Ureter (tissue), 1 donor: ENCODE measurements at regions not wholly inside any gene's neighbourhood (a gene's known extent, or its start where the extent isn't known, plus 50 kb on each side); places are given as distances from the start of the nearest gene placed in this dataset.
"Not testable (repeated sequence)": the region's sequence is repeated elsewhere in the genome, so short reads cannot be mapped to it uniquely, and the experiment has no call there.

Source experiments
- DNase-seq: peaks from one replicate; pipeline ENCODE4 v3.0.0-alpha.2; 2020; ENCODE audit warnings: low spot score
- donor health status: DM: yes; HTN: yes; CAD: no.

DNA sequence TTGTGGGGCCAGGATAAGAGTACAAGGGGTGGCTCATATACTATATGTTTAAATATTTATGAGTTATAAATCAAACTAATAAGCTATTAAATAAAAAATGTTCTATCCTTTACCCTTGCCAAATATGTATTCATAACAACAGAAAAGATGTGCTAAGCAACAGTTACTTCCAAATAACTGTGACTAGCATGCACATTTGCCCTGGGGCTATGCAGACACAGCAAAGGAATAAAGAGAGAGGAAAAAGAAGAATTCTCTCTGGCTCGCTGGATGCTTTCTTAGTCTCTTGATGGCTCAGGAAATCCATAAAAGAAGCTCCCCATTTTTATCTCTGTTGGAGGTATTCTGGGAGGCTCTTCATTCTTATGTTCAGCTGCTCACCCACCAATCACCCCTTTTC lies 182.4 kb upstream of the ATP10B start:
- no peak for DNase-seq

GRCh38 chr5:161030229-161030628 lies 178.2 kb upstream of the ATP10B start:
- DNase-seq, result no peak

DNA sequence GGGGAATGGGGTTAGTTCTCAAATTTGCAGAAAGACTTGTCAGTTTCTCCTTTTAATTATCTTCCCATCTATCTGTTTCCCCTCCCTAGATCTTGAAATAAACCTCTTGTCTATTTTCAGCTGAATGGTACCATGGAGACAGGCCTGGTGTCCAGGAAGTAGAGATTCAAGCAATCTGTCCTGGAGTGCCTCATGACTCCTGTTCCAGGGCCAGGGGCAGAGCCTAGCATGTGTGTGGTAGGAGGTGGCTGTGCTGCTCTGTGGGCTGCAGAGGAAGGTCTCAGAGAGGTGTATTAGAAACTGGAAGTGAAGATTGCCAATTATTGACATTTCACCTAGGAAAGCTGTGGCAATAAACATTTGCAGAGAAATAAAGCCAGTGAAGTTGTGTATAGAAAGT lies 175.8 kb upstream of the ATP10B start:
- no peak for DNase-seq

GRCh38 chr5:161023551-161023950 lies 171.5 kb upstream of the ATP10B start:
- no peak for DNase-seq

DNA sequence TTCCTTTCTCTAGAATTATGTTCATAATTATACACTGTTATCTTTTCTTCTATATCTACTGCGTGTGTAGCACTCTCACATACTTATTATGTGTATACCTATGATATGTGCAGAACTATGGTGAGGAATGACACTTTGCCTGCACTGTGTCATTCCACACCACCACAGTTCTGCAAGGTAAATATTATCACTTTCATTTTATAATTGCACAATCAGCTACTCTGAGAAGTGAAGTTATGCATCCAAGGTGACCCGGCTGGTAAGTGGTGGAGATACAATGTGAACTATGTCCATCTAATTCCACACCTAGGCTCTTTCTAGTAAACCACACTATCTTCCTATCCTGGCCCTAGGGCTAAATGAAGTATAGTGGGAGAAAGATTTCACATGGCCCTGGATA lies 170.1 kb upstream of the ATP10B start:
- no peak for DNase-seq

- DNase-seq, result no peak
Observed at GRCh38 chr5:161009817-161010216, 157.8 kb upstream of the ATP10B start.

DNA sequence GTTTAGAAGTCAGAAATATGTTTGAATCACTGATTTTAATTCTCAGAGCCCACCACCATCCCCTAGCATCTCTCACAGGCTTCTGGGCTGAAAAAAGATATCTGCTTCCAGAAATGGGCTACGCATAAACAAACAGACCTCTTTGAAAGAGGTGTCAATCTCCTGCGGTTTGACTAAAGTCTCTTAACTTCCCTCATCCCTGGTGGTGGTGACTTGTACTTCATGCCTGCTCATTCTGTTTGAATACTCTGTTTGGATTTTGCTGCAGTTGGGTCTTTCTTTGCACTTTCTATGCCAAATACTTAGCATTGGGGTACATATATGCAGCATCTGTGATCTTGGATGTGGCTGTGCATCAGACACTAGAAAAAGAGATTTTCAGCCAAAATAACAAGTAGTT lies 157.2 kb upstream of the ATP10B start:
- DNase-seq, result no peak

GRCh38 chr5:161007879-161008278 lies 155.9 kb upstream of the ATP10B start:
- DNase-seq, result no peak

DNA sequence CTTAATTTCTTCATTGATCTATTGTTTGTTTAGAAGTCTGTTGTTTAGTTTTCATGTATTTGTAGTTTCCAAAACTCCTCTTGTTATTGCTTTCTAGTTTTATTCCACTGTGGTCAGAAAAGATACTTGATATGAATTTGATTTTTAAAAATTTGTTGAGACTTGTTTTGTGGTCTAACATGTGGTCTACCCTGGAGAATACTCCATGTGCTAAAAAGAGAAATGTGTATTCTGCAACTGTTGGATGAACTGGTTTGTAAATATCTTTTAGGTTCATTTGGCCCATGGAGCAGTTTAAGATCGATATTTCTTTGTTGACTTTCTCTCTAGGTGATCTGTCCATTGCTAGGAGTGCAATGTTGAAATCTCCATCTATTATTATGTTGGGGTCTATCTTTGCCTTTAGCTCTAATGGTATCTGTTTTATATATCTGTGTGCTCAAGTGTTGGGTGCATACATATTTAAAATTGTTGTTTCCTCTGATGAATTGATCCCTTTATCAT lies 150.6 kb upstream of the ATP10B start:
- DNase-seq, result no peak

DNA sequence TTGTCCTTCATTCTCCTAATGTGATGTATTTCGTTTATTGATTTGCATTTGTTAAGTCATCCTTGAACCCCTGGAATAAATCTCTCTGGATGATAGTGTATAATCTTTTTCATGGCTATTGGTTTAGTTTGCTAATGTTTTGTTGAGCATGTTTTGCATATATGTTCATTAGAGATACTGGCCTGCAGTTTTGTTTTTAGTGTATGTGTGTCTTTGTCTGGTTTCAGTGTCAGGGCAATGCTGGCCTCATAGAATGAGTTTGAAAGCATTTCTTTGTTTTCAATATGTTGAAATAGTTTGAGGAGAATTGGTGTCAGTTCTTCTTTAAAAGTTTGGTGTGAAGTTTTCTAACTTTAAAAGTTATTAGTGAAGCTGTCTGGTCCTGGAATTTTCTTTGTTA lies 149.6 kb upstream of the ATP10B start:
- DNase-seq, result no peak

GRCh38 chr5:161001142-161001541 lies 149.1 kb upstream of the ATP10B start:
- DNase-seq, result not testable (repeated sequence)

DNA sequence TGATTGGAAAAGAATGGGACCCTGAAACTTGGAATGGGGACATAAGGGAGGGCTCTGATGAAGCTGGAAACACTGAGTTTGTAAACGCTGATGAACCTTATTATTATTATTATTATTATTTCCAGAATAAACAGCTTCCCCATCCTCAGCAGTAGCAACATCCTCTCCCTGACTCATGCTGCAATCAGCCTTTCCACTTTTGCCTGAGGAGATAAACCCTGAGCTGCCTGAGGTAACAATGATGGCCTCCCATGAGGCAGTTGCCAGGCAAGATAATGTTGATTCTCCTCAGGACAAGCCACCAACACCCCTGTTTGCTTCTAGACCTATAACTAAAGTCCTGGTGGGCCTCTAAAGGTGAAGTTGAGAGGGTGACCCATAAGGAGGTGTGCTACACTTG lies 139.2 kb upstream of the ATP10B start:
- no peak for DNase-seq

DNA sequence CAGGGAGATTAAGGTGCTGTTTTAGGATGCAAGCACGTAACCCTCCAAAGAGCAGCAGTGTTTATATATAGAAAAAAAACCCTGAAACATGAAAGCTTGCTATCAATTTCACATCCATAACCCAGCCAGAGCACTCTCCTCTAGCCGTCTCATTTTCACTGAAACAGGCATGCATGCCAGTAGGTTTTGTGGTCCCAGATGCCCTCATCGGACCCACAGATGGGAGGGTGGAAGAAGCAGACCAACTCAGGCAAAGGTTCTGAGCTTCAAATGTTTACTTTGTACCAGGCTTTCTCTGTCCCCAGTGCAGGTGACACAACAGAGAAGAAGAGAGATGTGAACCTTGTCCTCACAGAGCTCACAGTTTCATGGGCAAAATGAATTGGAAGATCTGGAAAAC lies 127.4 kb upstream of the ATP10B start:
- no peak for DNase-seq

- DNase-seq, result no peak
Observed at GRCh38 chr5:160978944-160979343, 126.9 kb upstream of the ATP10B start.

GRCh38 chr5:160976181-160976580 lies 124.2 kb upstream of the ATP10B start:
- DNase-seq, result no peak

- no peak for DNase-seq
Observed at GRCh38 chr5:160970605-160971191, 118.7 kb upstream of the ATP10B start.

GRCh38 chr5:160969645-160970044 lies 117.6 kb upstream of the ATP10B start:
- no peak for DNase-seq

DNA sequence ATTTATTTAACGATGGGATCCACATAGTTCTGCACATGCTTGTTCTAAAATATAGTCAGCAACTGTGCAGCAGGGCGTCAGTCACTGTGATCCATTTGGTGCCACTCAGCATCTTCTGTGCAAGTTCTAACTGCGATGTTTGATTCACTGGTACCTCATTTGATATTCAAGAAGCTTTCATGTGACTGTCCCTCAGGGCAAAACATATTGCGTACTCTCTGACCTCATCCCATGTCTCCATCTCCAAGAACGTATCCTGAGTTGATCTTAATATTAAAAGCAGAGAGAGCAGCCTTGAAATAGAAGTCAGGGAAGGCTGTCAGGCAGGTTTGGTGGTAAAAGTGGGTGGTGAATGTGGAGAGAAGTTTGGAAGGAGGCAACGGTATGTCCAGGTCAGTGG lies 116.5 kb upstream of the ATP10B start:
- no peak for DNase-seq

GRCh38 chr5:160966921-160967320 lies 114.9 kb upstream of the ATP10B start:
- no peak for DNase-seq

- no peak for DNase-seq
Observed at GRCh38 chr5:160961761-160962160, 109.8 kb upstream of the ATP10B start.

GRCh38 chr5:160961038-160961437 lies 109.0 kb upstream of the ATP10B start:
- DNase-seq, result no peak

DNA sequence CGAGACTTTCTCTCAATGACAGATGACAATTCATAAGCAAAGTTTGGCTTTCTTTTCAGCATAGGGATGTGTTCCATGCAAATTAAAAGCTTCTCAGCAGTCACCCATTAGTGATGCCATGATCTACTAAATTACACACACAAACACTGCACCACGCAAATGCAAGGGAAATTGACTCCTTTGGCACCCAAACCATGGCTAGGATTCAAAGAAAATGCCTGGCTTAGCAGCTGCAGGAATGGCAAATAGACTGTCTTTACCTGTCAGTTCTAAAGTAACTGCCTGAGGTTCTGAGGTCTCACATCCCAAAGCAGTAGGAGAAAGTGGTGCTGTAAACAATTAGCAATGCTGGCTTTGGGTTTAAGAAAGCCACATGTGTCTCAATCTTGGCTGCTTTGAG lies 108.6 kb upstream of the ATP10B start:
- DNase-seq, result no peak

GRCh38 chr5:160959804-160960203 lies 107.8 kb upstream of the ATP10B start:
- peak; percentile 87 for DNase-seq

DNA sequence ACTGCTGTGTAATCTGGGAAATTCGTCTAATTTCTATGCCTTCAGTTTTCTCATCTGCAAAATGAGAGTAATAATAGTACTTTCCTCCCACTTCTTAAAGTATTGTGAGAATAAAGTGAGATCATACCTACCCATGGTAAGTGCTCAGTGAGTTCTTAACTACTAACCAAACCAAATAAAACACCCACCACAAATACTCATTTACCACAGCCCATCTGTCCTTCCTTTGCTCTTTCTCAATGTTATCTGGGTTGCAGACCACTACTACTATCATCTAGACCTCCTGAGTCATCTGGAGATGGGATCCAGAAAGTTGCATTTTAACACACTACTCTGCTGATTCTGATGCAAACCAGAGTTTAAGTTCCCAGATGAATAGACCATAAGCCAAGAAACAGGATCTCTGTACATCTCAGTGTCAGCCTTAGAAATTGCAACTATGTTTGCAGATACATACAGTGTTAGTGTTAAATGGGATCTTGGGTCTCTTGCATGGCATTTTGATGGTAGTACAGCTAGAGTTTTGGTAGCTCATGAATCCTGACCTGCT lies 105.4 kb upstream of the ATP10B start:
- no peak for DNase-seq
